ENCODE measurements at regions not wholly inside any gene's neighbourhood (a gene's known extent, or its start where the extent isn't known, plus 50 kb on each side); places are given as distances from the start of the nearest gene placed in this dataset.

DNA sequence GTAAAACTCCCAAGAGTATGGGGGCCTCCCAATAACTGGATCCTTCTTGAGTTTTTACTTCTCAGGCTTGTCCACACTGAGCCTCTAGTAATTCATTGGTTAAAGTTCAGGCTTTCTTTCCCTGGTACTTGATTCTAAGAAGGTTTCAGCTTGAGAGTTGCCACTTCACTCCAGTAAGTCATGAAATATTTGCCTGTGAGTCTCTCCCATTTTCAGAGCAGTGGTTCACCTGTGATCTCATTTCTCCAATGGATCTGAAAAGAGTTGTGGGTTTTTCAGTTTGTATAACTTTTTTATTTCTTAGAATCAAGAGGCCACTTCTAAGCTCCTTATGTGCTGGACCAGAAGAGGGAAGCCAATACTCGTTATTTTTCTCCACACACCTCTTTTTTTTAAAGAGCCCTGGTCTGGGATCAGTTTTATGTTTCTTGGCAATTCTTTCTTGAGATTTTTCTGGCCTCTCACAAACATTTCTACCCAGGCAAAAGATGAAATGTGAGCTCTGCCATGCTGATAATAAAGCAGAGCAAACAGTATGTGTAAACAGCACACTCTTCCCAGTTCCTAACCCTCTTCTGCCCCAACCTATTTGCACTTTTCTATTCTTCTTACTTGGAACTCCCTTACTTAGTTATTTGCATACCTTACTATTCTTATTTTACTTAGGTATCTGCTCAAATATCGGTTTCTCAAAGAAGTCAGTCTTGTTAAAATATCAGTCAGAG is 983.4 kb downstream of the CCSER2 start:
- TF ChIP-seq, protein P1, sequence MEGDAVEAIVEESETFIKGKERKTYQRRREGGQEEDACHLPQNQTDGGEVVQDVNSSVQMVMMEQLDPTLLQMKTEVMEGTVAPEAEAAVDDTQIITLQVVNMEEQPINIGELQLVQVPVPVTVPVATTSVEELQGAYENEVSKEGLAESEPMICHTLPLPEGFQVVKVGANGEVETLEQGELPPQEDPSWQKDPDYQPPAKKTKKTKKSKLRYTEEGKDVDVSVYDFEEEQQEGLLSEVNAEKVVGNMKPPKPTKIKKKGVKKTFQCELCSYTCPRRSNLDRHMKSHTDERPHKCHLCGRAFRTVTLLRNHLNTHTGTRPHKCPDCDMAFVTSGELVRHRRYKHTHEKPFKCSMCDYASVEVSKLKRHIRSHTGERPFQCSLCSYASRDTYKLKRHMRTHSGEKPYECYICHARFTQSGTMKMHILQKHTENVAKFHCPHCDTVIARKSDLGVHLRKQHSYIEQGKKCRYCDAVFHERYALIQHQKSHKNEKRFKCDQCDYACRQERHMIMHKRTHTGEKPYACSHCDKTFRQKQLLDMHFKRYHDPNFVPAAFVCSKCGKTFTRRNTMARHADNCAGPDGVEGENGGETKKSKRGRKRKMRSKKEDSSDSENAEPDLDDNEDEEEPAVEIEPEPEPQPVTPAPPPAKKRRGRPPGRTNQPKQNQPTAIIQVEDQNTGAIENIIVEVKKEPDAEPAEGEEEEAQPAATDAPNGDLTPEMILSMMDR (IDR thresholded peaks at IDR 0.05; ENCODE audit: low read depth, low read length, missing control alignments) = no peak
- no peak for DNase-seq
- no peaks in the 10 kb centered on the region for H3K27me3 ChIP-seq (replicated peaks)
- in situ Hi-C loops (cut with HindIII; ENCODE audit: low pct_ligation_motif_present, low sequenced_read_pairs) = no loop called here
- H3K36me3 ChIP-seq (replicated peaks) = no peaks in the 10 kb centered on the region
- no peak overlapping the region for H3K4me3 ChIP-seq (ENCODE audit: low read depth, low read length)
- no peak overlapping the region for H3K27ac ChIP-seq

DNA sequence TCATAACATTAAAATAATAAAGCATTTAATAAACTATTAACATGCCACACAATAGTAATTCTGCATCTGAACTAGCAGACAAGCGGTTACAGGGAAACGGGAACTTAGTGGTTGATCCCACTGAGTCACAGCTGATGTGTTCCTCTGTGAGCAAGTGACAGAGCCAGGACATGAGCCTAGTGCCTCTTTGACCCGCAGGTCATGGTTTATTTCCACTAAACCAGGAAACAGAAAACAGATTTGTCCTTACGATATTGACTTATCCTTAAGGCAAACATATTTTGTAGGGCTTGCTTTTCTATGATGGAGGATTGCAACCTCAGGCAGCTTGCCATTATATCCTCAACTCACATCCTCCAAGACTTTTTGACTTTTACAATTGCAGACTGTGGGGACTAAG is 987.3 kb downstream of the CCSER2 start:
- H3K27me3 ChIP-seq (replicated peaks) = no peaks in the 10 kb centered on the region
- TF ChIP-seq, protein P1 (IDR thresholded peaks at IDR 0.05; ENCODE audit: low read depth, low read length, missing control alignments) = no peak
- H3K4me3 ChIP-seq (ENCODE audit: low read depth, low read length) = no peak overlapping the region
- in situ Hi-C loops (cut with HindIII; ENCODE audit: low pct_ligation_motif_present, low sequenced_read_pairs) = no loop called here
- no peak for DNase-seq
- H3K27ac ChIP-seq = no peak overlapping the region
- no peaks in the 10 kb centered on the region for H3K36me3 ChIP-seq (replicated peaks)

DNA sequence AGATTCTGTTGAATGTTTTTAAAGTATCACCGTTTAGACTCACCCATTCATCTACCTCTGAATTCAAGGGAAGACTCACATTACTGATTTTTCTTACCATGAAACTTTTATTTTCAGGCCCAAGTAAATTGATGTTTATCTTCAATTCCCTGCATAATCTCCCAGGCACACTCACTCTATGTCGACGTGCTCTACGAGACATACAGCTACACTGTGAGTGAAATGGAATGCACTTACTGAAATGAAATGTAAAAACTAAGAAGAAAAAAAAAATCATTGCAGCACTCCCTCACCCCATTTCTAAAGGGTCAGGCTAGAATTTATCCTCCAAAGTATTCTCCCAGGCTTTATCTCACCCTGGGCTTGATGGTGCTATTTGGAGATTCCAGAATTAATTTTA is 987.9 kb downstream of the CCSER2 start:
- Histone ChIP-seq H3K27ac (no peak overlapping the region), H3K36me3 (replicated peaks) (no peaks in the 10 kb centered on the region), H3K4me3 (ENCODE audit: low read depth, low read length) (no peak overlapping the region), H3K27me3 (replicated peaks) (no peaks in the 10 kb centered on the region)
- in situ Hi-C loops (cut with HindIII; ENCODE audit: low pct_ligation_motif_present, low sequenced_read_pairs) = no loop called here
- TF ChIP-seq, protein P1 (IDR thresholded peaks at IDR 0.05; ENCODE audit: low read depth, low read length, missing control alignments) = no peak
- no peak for DNase-seq

DNA sequence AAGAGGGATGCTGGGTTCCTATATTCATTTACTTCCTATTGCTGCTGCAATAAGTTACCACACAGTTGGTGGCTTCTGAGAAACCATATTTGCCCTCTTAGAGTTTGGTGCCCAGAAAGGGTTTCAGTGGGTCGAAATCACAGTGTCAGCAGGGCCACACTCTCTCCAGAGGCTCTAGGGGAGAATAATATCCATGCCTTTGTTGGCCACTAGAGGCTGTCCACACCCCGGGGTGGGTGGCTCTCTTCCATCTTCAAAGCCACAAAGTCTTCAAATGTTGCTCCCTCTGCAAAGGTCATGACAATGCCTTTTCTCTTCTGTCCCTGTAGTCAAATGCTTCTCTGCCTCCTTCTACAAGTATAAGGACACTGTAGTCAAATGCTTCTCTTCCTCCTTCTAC is 989.4 kb downstream of the CCSER2 start:
- in situ Hi-C loops (cut with HindIII; ENCODE audit: low pct_ligation_motif_present, low sequenced_read_pairs) = no loop called here
- Histone ChIP-seq H3K27me3 (replicated peaks) (no peaks in the 10 kb centered on the region), H3K4me3 (ENCODE audit: low read depth, low read length) (no peak overlapping the region), H3K27ac (no peak overlapping the region), H3K36me3 (replicated peaks) (no peaks in the 10 kb centered on the region)
- TF ChIP-seq, protein P1 (IDR thresholded peaks at IDR 0.05; ENCODE audit: low read depth, low read length, missing control alignments) = no peak
- no peak for DNase-seq

DNA sequence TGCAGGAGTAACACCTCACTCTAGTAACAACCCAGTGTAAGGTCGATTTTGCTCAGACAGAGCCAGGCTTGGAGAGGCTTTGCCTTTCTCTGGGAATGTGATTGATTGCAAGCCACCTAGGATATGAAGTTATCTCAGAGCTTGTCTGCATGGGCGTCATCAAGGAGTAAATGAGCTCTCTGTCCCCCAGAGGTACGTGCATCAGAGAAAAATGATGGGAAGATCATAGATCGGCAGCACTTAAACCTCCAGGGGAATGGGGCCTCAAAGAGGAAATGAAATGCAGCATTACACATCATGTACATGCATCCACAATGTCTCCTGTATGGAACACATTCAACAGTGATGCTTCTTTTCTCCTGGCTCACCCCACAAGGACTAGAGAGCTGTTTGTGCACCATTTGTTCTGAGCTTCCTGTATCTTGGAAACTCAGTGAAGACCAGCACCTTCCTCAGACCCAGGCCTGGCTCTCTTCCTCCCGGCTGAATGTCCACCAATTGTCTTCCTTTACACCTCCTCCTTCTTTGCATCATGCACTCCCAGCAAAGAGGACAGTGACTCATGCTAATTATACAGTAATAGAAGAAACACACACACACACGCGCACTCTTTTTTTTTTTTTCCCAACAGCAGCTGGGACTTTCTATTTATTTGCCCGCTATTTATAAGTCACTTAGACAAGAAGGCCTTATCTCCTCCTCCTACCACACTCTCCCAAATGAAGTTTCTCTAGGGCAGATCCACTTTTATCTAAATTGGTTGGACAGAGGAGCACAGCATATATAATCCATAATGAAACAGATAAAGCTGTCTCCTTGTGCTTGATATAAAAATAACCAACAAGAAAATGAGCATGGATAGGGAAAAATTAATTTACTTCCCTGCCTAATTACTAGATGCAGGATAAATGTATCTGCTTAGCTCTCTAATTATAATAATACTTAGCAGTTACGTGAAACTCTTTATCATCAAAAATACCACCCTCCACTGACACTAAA is 990.7 kb downstream of the CCSER2 start:
- TF ChIP-seq, protein P1 (IDR thresholded peaks at IDR 0.05; ENCODE audit: low read depth, low read length, missing control alignments) = no peak
- no peaks in the 10 kb centered on the region for H3K27me3 ChIP-seq (replicated peaks)
- in situ Hi-C loops (cut with HindIII; ENCODE audit: low pct_ligation_motif_present, low sequenced_read_pairs) = no loop called here
- H3K27ac ChIP-seq = no peak overlapping the region
- H3K36me3 ChIP-seq (replicated peaks) = no peaks in the 10 kb centered on the region
- H3K4me3 ChIP-seq (ENCODE audit: low read depth, low read length) = no peak overlapping the region
- DNase-seq = no peak
